ENCODE measurements at regions not wholly inside any gene's neighbourhood (a gene's known extent, or its start where the extent isn't known, plus 50 kb on each side); places are given as distances from the start of the nearest gene placed in this dataset.
"Not testable (repeated sequence)": the region's sequence is repeated elsewhere in the genome, so short reads cannot be mapped to it uniquely, and the experiment has no call there.

DNA sequence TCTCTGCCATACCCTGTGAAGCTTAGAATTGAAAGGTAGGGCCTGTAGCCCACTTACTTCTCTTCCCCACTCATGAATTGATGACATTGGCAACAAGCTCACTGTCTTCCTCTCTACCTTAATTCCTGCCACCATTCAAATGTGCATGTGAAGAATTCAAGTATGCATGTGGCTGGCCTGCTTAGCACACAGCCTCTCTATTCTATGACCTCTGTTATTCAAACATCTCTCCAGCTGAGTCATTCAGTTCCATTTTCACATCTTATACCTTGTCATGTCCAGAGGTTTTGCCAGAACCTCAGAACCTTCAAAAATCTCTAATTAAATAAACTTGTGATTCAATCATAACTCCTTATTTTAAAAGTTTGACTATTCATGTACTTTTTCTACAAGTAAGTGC lies 114.7 kb upstream of the MAN2A1 start:
- no peak for DNase-seq

DNA sequence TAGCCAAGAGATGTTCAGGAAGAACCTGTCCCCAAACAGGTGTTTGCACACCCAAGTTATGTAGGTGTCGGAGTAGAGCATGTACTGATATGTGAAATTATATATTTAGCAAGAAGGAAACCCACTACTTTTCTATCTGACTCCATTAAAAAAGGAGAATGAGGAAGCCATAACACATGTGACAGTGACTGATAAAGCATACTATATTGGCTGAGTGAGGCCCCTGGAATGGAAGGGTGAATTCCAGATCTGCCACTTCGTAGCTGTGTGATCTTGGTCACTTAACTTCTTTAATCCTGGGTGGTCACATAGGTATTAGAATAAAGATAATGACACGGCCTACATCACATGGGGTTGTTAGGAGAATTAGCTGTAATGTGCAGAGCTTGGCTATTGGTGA lies 116.0 kb upstream of the MAN2A1 start:
- no peak for DNase-seq

DNA sequence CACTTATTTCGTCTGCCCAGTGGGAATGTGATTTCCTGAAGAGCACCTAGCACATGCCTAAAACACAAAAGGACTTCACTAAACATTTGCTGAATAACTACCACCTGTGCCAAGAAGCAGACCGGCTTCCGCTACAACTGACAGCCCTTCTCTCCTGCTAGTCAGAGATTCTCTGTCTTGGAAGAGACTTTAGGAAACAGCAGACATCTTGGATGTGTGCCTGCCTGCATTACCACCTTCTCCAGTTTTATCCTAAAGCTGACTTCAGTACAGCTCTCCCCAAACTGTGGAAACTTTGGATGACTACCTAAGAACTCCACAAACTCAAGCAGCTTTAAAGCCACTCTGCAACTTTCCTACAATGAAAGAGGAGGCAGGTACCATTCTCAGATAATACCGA lies 116.5 kb upstream of the MAN2A1 start:
- DNase-seq: no peak

DNA sequence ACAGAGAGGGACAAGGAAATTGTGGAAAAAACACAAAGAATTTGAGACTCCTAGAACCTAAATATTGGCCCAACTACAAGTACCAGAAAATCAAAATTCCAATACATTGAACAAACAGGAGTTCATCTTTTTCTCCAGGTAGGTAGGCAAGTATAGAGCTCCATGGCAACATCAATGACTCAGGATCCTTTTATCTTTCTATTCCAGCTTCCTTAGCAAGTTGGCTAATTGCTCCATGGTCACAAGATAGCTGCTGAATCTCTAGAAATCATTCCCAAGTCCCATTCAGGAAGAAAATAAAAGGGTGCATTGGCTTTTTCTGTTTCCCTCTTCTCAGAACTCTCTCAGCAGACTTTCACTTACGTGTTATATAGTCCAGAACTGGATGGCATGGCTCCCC lies 117.9 kb upstream of the MAN2A1 start:
- DNase-seq: no peak

DNA sequence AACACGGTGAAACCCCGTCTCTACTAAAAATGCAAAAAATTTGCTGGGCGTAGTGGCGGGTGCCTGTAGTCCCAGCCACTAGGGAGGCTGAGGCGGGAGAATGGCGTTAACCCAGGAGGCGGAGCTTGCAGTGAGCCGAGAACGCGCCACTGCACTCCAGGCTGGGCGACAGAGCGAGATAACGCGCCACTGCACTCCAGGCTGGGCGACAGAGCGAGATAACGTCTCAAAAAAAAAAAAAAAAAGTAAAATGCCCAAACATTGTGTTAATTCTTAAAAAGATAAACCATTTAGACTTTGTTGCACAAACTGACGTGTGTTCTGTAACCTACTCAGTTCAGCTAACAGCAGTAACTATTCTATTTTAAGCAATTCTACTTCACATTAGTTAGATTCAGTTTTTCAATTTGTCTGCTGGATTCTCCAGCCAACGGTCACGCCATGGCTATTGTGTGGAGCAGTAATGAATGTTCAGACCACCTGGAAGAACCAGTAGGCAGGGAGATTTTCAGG lies 119.3 kb upstream of the MAN2A1 start:
- no peak for DNase-seq

DNA sequence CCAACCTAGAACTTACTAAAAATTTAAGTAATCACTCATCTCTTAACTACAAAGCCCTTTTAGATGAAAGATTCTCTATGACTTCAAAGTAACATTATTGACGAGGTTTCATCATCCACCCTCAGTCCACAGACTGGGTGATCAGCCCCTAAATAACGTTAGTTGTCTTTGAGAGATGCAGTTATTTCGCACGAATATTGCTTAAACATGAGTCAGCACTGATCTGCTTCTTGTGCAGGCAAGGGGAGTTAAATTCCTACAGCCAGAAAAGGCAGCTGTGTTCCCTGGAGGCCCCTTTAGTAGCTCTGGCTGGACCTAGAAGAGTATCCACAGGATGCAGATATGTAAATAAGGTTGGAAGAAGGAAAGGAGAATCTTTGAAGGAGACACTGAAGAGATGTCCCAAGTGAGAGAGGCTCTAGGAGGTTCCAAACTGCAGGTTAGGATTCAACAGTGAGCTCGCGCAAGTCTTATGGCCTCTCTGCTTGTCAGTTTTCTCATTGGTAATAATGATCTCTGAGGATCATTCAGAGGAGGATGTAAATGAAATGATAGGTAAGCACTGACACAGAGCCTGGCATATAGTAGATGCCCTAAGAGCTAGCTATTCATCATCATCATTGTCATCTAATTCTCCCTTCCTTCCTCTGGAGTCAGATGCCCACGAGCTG lies 122.2 kb upstream of the MAN2A1 start:
- DNase-seq: no peak

DNA sequence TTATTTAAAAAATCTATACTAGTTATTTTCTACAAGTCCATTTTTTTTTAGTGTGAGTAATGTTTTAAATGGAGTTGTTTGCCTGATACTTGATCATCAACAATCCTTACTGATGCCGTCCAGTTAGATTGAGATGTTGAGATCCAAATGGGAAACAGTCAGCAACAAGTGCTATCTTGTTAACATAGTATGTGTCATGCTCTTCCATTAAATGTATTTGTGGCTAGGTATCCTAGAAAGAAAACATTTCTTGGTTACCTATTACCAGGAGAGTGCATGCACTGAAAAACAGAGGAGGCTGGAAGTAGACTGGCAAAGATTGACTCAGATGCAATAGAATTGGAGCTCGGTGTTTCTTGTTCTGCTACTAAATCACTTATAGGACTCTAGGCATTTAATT lies 123.4 kb upstream of the MAN2A1 start:
- no peak for DNase-seq

DNA sequence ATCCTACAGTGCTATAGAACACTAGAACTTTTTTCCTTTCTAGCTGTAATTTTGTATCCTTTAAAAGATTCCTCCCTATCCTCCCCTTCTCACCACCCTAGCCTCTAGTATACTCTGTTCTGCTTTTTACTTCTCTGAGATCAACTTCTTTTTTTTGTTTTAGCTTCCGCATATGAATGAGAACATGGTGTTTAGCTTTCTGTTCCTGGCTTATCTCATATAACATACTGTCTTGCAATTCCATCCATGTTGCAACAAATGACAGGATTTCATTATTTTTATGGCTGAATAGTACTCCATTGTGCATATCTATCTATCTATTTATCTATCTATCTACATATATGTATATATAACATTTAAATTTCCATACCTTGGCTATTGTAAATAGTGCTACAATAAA lies 126.0 kb upstream of the MAN2A1 start:
- no peak for DNase-seq

DNA sequence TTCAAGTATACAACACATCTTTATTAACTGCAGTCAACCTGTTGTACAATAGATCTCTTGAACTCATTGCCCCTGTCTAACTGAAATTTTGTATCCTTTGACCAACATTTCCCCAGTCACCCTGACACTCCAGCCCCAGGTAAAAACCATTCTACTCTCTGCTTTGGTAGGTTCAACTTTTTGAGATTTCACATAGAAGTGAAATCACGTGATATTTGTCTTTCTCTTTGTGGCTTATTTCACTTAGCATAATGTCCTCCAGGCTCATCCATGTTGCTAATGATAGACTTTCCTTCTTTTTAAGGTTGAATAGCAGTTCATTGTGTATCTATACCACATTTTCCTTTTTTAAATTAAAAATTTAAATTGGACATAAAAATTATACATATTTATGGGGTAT lies 126.5 kb upstream of the MAN2A1 start:
- DNase-seq: no peak

DNA sequence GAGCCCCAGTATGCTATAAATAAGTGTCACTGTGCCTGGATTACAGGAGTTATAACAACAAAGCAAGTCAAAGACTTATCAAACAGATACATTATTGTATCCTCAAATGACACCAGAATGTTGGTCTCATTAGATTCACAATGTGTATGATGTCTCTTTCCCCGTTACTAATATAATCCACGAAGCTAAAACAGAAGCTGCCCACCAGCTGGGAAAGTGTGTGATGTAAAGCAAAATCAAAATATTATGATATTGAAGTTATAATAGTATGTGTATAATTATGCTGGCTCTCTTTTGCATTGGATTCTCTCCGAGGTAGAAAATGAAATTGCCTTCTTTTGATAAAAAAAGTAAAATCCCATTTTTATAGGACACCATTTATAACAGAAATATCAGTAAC lies 127.3 kb upstream of the MAN2A1 start:
- DNase-seq: no peak

DNA sequence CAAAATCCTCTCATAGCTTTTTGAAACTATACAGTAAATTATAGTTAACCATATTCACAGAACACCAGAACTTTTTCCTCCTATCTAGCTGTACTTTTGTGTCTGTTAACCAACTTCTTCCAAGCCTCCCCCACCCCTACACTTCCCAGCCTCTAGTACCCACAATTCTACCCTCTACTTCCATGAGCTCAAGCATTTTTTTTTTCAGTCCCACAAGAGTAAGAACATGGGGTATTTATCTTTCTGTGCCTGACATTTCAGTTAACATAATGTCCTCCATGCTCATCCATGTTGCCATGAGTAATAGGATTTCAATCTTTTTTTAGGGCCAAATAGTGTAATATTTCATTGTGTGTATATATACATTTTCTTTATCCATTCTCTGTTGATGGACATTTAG lies 128.3 kb upstream of the MAN2A1 start:
- DNase-seq: no peak

DNA sequence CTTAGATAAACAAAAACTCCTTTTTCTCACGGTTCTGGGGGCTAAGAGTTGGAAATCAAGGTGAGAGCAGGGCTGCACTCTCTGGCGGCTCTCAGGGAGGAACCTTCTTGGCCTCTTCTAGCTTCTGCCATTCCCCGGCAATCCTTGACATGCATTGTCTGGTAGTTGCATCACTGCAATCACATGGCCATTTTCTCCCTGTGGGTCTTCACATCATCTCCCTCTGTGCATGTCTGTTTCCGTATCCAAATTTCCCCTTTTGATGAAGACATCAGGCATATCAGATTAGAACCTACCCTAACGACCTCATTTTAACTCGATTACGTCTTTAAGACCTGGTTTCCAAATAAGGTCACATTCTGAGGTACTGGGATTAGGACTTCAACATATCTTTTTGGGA lies 129.2 kb upstream of the MAN2A1 start:
- DNase-seq: no peak

DNA sequence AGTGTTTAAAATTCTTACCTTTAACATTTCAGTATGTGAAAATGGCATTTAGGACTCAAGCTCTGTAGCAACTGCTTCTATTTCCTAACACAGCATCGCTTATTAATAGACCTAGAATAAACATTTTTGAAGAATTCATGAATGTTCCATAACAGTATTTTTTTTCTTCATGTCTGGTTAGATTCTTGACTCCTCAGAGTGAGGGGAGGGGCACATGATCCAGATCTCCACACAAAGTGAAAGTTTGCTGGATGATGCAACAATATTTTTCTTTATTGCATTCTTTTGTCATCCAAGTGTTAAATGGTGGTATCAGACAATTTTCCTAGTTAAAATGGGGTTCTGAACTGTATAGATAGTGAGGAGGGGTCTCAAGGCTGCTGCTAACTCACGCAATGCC lies 130.8 kb upstream of the MAN2A1 start:
- DNase-seq: no peak

DNA sequence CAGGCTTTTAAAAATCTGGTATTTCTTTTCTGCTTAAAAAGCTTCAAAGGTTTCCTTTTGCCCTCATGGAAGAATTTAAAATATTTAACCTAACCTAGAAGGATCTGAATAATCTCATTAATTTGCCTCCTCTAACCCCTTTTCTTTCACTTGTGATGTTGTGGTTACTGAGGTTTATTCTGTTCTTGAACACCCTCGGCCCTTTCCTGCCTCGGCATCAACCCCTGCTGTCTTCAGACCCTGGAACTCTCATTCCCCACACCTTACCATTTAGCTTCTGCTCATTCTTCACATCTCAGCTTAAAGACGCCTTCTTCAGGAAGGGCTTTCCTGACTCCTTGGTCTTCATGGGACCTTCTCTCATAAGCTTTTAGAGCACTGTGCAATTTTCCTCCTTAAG lies 131.4 kb upstream of the MAN2A1 start:
- no peak for DNase-seq

DNA sequence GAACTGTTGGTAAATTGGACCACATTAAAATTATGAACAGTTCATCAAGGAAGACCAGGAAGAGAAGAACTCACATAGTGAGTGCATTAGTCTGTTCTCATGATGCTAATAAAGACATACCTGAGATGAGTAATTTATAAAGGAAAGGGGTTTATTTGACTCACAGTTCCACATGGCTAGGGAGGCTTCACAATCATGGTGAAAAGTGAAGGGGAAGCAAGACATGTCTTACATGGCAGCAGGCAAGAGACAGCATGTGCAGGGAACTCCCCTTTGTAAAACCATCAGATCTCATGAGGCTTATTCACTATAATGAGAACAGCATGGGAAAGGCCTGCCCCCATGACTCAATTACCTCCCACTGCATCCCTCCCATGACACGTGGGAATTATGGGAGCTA lies 135.9 kb upstream of the MAN2A1 start:
- DNase-seq: no peak

DNA sequence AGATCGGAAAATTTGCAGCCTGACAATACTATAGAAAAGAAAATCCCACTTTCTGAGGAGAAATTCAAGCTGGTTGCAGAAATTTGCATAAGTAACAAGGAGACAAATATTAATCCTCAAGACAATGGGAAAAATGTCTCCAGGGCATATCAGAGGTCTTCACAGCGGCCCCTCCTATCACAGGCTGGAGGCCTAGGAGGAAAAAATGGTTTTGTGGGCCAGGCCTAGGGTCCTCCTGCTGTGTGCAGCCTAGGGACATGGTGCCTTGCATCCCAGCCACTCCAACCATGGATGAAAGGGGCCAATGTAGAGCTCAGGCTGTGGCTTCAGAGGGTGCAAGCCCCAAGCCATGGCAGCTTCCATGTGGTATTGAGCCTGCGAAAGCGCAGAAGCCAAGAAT lies 138.5 kb upstream of the MAN2A1 start:
- DNase-seq: not testable (repeated sequence)

DNA sequence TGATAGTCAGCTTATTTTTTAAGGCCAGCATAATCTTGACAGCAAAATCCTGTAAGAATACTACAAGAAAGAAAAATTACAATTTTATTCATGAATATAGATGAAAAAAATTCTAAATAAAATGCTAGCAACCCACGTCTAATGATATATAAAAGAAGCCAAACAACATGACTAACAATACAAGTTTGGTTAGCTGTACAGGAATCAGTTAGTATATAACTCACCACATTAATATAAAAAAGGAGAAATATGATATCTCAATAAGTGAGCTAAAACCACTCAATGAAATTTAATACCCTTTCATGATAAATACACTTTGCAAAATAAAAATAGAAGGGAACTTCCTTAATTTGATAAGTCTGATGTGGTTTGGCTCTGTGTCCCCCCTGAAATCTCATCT lies 139.7 kb upstream of the MAN2A1 start:
- DNase-seq: no peak

DNA sequence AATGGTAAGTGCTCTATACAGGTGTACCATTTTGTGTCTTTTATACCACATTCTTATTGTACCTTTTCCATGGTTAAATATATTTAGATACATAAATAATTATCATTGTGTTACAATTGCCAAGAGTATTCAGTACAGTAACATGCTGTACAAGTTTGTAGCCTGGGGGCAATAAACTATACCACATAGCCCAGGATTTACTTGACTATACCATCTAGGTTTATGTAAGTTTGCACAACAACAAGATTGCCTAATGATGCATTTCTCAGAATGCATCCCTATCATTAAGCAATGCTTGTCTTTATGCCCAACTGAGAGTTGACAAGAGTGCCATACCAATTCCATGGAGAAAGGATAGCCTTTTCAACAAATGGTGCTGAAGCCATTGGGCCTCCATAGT lies 136.7 kb upstream of the PJA2 start:
- no peak for DNase-seq

DNA sequence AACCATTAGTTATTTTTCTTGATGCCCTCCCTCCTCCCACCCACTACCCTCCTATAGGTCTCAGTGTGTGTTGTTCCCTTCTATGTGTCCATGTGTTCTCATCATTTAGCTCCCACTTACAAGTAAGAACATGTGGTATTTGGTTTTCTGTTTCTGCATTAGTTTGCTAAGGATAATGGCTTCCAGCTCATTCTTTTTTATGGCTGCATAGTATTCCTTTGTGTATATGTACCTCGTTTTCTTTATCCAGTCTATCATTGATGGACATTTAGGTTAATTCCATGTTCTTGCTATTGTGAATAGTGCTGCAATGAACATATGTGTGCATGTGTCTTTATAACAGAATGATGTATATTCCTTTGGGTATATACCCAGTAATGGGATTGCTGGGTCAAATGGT lies 135.1 kb upstream of the PJA2 start:
- DNase-seq: not testable (repeated sequence)

DNA sequence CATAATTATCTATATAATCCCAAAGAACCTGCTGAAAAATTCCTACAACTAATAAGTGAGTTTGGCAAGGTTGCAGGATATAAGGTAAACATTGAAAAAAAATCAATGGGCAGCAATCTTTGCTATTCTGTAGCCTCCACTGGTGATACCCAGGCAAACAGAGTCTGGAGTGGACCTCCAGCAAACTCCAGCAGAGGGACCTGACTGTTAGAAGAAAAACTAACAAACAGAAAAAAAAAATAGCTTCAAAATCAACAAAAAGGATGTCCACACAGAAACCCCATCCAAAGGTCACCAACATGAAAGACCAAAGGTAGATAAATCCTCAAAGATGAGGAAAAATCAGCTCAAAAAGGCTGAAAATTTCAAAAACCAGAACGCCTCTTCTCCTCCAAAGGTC lies 128.9 kb upstream of the PJA2 start:
- DNase-seq: not testable (repeated sequence)

DNA sequence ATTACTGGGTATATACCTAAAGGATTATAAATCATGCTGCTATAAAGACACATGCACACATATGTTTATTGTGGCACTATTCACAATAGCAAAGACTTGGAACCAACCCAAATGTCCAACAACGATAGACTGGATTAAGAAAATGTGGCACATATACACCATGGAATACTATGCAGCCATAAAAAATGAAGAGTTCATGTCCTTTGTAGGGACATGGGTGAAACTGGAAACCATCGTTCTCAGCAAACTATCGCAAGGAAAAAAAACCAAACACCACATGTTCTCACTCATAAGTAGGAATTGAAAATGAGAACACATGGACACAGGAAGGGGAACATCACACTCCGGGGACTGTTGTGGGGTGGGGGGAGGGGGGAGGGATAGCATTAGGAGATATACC lies 125.3 kb upstream of the PJA2 start:
- DNase-seq: not testable (repeated sequence)

DNA sequence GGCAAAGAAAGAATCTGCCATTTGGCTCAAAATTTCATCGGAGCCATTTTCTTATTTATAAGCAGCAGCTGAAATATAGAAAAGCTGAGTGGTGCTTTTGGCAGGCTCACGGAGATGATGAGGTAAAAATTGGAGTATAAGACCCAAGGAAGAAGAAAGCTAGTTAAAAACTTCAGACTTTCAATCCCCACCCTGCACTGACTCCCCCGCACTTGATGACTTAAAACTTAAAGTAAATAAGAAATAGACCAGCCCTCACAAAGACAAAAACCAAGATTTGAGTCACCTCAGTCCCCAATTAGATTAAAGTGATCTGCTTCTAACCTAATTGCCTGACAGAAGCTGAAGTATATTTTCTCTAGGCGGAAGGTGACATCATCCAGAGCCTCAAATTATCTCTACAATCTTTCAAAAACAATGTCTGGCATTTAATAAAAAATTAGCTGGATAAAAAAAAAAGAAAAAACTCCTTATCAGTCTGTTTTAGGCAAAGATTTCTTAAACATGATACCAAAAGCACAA lies 124.0 kb upstream of the PJA2 start:
- no peak for DNase-seq

DNA sequence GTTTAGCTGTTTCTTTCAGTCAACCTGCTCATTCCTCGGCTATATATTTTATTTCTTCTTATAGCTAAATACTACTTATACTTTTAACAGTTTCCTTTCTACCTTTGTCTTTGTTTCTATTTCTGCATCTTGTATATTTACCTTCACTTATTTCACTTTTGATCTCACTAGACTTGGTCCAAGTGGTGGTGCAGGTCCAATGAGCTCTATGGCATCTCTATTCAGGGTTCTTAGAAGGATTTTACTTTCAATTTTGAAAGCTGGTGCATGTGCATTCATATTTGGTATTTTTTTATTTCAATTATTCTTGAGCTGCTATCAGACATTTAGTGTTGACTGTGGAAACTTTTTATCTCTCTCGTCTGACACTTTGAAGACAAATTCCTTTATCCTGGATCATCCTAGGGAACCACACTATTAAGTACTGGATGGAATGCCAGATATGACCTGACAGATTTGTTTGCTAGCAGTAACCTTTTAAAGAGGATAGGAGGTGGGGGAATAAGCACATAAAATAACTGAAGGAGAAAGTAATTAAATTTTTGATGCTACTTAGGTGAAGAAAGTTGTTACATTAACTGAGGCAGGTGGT lies 123.1 kb upstream of the PJA2 start:
- no peak for DNase-seq

DNA sequence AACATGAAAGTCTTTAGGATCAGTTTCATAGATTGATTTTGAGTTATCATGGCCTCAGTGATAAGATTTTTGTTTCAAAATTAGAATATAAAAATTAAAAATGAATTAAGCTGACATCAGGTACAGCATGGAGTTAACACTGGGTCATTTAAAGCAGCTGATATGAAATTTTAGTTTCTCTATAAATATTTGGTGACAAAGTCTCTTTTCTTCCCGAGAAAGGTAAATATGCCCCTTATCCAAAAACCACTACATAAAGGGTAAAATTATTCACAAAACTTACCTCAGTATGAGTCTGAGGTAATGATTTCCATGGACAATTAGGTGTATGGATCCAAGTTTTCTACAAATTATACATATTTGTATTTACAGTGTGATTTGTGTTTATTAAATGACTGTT lies 121.5 kb upstream of the PJA2 start:
- DNase-seq: no peak

DNA sequence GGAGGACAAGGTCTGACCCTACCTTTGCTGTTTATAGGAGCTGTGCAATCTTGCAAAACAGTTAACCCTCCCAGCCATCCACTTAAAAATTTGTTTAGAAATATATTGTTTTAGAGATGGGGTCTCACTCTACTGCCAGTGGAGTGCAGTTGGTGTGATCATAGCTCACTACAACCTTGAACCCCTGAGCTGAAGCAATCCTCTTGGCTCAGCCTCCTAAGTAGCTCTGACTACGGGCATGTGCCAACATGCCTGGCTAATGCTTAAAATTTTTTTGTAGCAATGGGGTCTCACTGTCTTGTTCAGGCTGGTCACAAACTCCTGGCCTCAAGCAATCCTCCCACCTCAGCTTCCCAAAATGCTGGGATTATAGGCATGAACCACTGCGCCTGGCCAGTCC lies 120.2 kb upstream of the PJA2 start:
- DNase-seq: no peak
